ENCODE measurements at regions not wholly inside any gene's neighbourhood (a gene's known extent, or its start where the extent isn't known, plus 50 kb on each side); places are given as distances from the start of the nearest gene placed in this dataset.

DNA sequence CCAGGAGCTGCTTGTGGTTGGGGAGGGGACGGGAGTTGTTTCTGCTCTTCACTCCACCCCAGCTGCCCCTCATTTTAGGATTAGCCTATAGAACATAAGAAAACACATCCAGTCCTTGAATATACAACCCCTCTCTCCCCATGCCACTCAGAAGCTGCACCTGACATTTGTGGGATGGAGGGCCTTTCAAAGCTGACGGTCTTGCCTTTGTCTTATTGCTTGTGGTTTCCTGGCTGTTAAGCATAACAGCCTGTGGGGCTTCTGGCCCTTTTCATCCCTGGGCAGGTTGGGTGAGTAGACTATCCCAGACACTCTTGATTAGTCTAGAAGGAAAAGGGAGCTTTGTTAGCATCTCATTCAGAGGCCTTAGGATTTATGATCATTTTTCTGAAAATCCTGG is 407.6 kb upstream of the BOD1L1 start:
- no peak overlapping the region for H3K27ac Mint-ChIP-seq
- H3K27me3 Mint-ChIP-seq (ENCODE audit: low read depth) = no peaks in the 10 kb centered on the region
- intact Hi-C loops (cut with micrococcal nuclease) = no loop called here
- no peaks in the 10 kb centered on the region for H3K9me3 Mint-ChIP-seq
- no peak for DNase-seq (ENCODE audit: low spot score)
- H3K4me1 Mint-ChIP-seq (ENCODE audit: low read depth) = no peaks in the 10 kb centered on the region
- H3K36me3 Mint-ChIP-seq (ENCODE audit: low read depth) = no peaks in the 10 kb centered on the region
- H3K4me3 Mint-ChIP-seq (ENCODE audit: low read depth) = no peak overlapping the region

DNA sequence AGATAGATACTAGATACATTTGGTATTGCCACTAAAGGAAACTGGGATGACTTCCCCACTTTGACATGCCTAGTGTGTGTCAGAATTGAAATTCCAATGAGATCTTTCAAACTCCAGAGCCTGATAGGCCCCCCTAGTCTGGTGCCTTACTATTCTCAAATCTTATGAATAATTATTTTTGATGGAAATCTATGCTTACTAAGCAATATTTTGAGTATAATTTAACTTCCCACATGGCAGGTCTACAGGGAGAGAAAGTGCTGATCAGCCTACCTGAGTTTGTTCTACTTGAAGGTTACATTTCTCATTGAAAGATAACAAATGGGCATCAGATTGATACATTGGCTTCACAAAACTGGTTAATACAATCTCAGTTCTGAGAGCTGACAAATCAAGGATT is 415.7 kb upstream of the BOD1L1 start:
- H3K9me3 Mint-ChIP-seq = no peaks in the 10 kb centered on the region
- no peaks in the 10 kb centered on the region for H3K36me3 Mint-ChIP-seq (ENCODE audit: low read depth)
- H3K27ac Mint-ChIP-seq = no peak overlapping the region
- H3K27me3 Mint-ChIP-seq (ENCODE audit: low read depth) = no peaks in the 10 kb centered on the region
- intact Hi-C loops (cut with micrococcal nuclease) = no loop called here
- no peak overlapping the region for H3K4me3 Mint-ChIP-seq (ENCODE audit: low read depth)
- DNase-seq (ENCODE audit: low spot score) = no peak
- no peaks in the 10 kb centered on the region for H3K4me1 Mint-ChIP-seq (ENCODE audit: low read depth)

DNA sequence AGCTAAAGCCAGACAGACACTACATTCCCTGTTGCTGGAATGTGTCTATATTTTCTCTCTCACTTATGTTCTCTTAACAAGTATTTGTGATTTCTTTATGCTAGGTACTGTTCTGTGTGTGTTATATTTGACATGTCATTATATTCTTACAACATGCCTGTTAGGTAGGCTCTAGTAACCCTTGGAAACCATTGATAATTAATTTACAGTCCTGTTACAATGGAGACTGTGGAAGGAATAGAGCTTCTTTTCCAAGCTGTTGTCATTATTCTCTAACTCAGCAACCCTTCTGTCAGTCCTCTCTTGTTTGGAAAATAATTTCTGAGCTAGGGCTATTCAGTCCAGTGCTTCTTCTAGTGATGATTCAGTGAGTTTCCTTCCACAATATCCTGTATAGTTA is 419.1 kb upstream of the BOD1L1 start:
- Mint-ChIP-seq H3K4me1 (ENCODE audit: low read depth) (no peaks in the 10 kb centered on the region), H3K4me3 (ENCODE audit: low read depth) (no peak overlapping the region), H3K27ac (no peak overlapping the region), H3K27me3 (ENCODE audit: low read depth) (no peaks in the 10 kb centered on the region), H3K9me3 (no peaks in the 10 kb centered on the region), H3K36me3 (ENCODE audit: low read depth) (no peaks in the 10 kb centered on the region)
- DNase-seq (ENCODE audit: low spot score) = no peak
- intact Hi-C loops (cut with micrococcal nuclease) = no loop called here

DNA sequence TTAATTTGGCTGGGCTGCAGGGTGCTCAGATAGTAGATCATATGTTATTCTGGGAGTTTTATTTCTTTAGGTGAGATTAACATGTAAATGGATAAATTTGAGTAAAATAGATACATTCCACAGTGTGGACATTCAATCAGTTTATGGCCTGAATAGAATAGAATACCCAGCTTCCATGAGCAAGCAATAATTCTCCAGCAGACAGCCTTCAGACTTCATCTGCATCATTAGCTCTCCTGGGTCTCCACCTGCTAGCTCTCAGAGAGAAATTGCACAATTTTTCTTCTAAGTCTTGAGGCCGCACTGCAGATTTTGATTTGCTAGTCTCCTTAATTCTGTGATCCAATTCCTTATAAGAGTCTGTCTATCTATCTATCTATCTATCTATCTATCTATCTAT is 420.3 kb upstream of the BOD1L1 start:
- no peaks in the 10 kb centered on the region for H3K4me1 Mint-ChIP-seq (ENCODE audit: low read depth)
- no peak for DNase-seq (ENCODE audit: low spot score)
- no peaks in the 10 kb centered on the region for H3K27me3 Mint-ChIP-seq (ENCODE audit: low read depth)
- H3K4me3 Mint-ChIP-seq (ENCODE audit: low read depth) = no peak overlapping the region
- H3K36me3 Mint-ChIP-seq (ENCODE audit: low read depth) = no peaks in the 10 kb centered on the region
- intact Hi-C loops (cut with micrococcal nuclease) = no loop called here
- no peaks in the 10 kb centered on the region for H3K9me3 Mint-ChIP-seq
- H3K27ac Mint-ChIP-seq = no peak overlapping the region

DNA sequence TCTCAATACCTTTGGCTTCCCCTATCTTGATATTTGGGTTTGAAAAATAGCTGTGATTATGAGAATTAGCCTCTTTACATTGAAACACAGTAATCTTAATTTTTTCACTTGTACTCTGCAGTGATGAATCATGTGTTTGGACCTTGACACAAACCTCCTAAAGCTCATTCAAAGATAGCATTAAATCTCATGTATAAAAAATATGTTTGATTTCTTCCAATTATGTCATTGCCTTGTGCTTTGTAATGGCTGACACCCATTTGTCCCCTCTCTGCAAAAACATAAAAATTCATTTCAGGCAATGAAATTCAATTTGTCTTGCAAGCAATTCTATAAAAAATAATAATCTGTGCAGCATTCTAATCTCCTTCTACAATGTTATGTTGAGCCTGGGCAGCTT is 422.4 kb upstream of the BOD1L1 start:
- Mint-ChIP-seq H3K27ac (no peak overlapping the region), H3K27me3 (ENCODE audit: low read depth) (no peaks in the 10 kb centered on the region), H3K9me3 (no peaks in the 10 kb centered on the region), H3K4me1 (ENCODE audit: low read depth) (no peaks in the 10 kb centered on the region), H3K36me3 (ENCODE audit: low read depth) (no peaks in the 10 kb centered on the region), H3K4me3 (ENCODE audit: low read depth) (no peak overlapping the region)
- intact Hi-C loops (cut with micrococcal nuclease) = no loop called here
- no peak for DNase-seq (ENCODE audit: low spot score)

DNA sequence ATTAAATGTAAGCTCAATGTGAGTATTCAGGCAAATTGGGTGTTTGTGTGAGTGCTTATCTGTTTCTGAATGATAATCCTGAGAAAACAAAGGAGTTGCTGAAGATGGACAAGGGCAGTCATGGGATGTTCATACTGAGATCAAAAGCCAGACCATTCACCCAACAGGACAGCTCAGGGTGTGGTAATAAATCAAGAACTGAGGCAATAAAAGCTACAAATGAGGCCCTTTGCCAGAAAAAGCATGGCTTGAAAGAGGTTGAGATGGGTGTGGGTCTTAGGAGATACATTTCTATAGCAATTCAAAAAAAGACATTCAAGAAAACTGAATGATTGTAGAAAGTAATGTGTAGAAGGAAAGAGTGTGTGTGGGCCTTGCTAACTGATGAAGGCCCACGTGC is 425.8 kb upstream of the BOD1L1 start:
- peaks cover 5% of the 10 kb centered on the region for H3K9me3 Mint-ChIP-seq
- no peaks in the 10 kb centered on the region for H3K27me3 Mint-ChIP-seq (ENCODE audit: low read depth)
- no peak for DNase-seq (ENCODE audit: low spot score)
- no peak overlapping the region for H3K27ac Mint-ChIP-seq
- no peaks in the 10 kb centered on the region for H3K4me1 Mint-ChIP-seq (ENCODE audit: low read depth)
- H3K36me3 Mint-ChIP-seq (ENCODE audit: low read depth) = no peaks in the 10 kb centered on the region
- no peak overlapping the region for H3K4me3 Mint-ChIP-seq (ENCODE audit: low read depth)
- intact Hi-C loops (cut with micrococcal nuclease) = no loop called here

DNA sequence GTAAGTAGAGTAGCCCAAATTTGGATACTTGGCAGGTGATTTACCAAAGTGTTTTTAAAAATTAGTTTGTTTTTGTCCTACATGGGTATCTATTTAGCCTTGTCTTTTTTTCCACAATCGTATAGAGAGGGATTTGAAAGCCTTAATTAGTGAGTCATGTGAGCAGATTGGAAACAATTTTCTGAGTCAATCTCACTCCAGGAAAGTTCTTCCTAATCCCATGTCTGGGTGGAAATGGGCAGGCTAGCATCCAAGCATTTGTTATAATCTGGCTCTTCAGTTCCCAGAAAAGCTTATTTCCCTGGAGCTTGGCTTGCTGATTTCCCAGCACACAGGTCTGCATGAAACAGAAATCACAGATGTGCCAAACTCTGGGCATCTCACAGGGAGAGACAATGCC is 426.9 kb upstream of the BOD1L1 start:
- intact Hi-C loops (cut with micrococcal nuclease) = no loop called here
- Mint-ChIP-seq H3K27ac (no peak overlapping the region), H3K4me3 (ENCODE audit: low read depth) (no peak overlapping the region), H3K9me3 (peaks cover 5% of the 10 kb centered on the region), H3K4me1 (ENCODE audit: low read depth) (no peaks in the 10 kb centered on the region), H3K36me3 (ENCODE audit: low read depth) (no peaks in the 10 kb centered on the region), H3K27me3 (ENCODE audit: low read depth) (no peaks in the 10 kb centered on the region)
- DNase-seq (ENCODE audit: low spot score) = no peak

DNA sequence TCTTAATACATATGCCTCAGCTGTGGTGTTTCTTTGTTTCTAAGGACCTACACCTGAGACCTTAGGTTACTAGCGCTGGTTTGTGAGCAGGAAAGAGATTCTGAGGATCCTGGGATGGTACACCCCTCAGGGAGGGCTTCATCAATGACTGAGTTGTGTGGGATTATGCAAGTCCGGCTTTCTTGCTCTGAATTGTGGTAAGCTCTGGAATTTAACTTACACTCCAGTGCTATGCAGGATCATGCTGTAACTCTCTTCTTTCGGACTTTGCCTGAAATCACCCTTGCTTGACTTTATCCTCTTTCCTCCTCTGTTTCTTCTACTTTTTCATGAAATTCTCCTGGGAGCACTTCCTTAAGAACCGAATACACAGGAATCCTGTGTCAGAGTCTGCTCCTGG is 431.5 kb upstream of the BOD1L1 start:
- no peaks in the 10 kb centered on the region for H3K36me3 Mint-ChIP-seq (ENCODE audit: low read depth)
- H3K4me1 Mint-ChIP-seq (ENCODE audit: low read depth) = no peaks in the 10 kb centered on the region
- H3K4me3 Mint-ChIP-seq (ENCODE audit: low read depth) = no peak overlapping the region
- H3K27ac Mint-ChIP-seq = no peak overlapping the region
- DNase-seq (ENCODE audit: low spot score) = no peak
- H3K27me3 Mint-ChIP-seq (ENCODE audit: low read depth) = no peaks in the 10 kb centered on the region
- peaks cover 5% of the 10 kb centered on the region for H3K9me3 Mint-ChIP-seq
- intact Hi-C loops (cut with micrococcal nuclease) = no loop called here

DNA sequence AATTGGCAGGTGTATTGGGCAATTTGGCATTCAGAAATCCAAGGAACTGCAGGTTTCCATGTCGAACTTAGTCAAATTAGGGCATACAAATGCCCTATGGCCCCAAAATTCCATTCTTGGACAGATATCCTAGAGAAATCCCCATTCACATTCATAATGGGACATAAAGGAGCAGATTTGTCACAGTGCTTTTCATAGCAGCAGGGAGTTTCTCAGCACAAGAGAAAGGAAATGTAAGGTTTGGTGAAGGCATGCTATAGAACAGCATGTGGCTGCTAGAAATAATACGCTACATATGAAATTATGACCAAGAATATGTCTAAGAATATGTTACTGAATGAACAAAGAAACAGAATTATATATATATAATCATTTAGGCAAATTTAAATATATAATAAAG is 437.5 kb upstream of the BOD1L1 start:
- H3K36me3 Mint-ChIP-seq (ENCODE audit: low read depth) = no peaks in the 10 kb centered on the region
- H3K4me1 Mint-ChIP-seq (ENCODE audit: low read depth) = no peaks in the 10 kb centered on the region
- no peaks in the 10 kb centered on the region for H3K9me3 Mint-ChIP-seq
- no peak for DNase-seq (ENCODE audit: low spot score)
- intact Hi-C loops (cut with micrococcal nuclease) = no loop called here
- no peak overlapping the region for H3K27ac Mint-ChIP-seq
- H3K27me3 Mint-ChIP-seq (ENCODE audit: low read depth) = no peaks in the 10 kb centered on the region
- no peak overlapping the region for H3K4me3 Mint-ChIP-seq (ENCODE audit: low read depth)

DNA sequence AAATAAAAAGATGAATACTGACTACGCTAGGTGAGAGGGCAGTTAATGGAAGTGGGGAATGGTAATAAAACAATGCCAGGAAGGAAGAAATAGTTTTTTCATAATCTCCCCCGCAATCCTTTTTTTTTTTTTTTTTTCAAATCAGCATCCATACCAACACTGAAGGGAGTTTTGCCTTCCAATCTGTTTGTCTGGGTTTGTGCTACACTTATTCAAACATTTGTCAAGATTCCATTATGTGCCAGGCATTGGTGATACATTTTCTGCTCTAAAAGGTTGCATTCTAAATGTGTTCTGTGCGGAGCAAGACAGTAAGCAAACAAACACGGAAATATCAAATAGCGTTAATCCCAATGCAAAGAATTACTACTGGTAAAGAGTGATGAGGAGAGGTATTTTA is 437.9 kb upstream of the BOD1L1 start:
- Mint-ChIP-seq H3K4me3 (ENCODE audit: low read depth) (no peak overlapping the region), H3K9me3 (no peaks in the 10 kb centered on the region), H3K36me3 (ENCODE audit: low read depth) (no peaks in the 10 kb centered on the region), H3K4me1 (ENCODE audit: low read depth) (no peaks in the 10 kb centered on the region), H3K27ac (no peak overlapping the region), H3K27me3 (ENCODE audit: low read depth) (no peaks in the 10 kb centered on the region)
- no peak for DNase-seq (ENCODE audit: low spot score)
- intact Hi-C loops (cut with micrococcal nuclease) = no loop called here

DNA sequence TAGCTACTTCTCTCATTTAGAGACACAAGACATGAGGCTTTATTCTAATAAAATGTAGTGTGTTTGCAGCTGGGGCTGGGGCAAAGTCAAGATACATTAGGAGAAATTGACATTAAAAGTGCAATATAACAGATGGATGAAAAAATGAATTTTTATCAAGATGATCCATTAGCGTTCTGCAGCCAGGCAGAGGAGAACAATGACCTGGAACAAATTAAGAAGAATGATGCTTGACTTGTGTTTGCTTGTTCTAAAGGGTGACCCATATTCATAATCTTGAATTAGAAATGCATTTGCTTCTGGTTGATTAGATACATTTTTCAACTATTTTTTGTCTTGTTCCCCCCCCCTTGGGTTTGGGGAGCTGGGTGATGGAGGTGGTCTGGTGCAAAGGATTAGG is 439.5 kb upstream of the BOD1L1 start:
- no peak for DNase-seq (ENCODE audit: low spot score)
- Mint-ChIP-seq H3K4me1 (ENCODE audit: low read depth) (no peaks in the 10 kb centered on the region), H3K4me3 (ENCODE audit: low read depth) (no peak overlapping the region), H3K36me3 (ENCODE audit: low read depth) (no peaks in the 10 kb centered on the region), H3K27me3 (ENCODE audit: low read depth) (no peaks in the 10 kb centered on the region), H3K9me3 (peaks cover 6% of the 10 kb centered on the region), H3K27ac (no peak overlapping the region)
- intact Hi-C loops (cut with micrococcal nuclease) = no loop called here

DNA sequence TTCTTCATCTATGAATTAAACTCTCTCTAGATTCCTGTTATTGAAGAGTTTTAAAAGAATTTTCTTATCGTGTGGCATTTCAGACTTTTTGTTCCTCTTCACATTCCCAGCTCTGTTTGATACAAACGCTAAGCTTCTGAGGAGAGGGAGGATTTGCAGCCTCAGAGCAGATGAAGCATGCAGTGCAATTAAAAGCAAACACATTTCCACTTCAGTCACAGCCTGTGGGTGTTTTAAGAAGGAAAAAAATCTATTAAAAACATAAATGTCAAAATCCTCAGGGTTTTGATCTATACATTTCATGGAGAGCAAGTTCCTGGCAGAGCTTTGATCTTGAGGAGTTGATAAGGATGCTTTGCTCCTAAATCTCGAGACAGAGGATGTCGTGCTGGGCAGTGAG is 442.4 kb upstream of the BOD1L1 start:
- no peaks in the 10 kb centered on the region for H3K4me1 Mint-ChIP-seq (ENCODE audit: low read depth)
- peaks cover 25% of the 10 kb centered on the region for H3K9me3 Mint-ChIP-seq
- DNase-seq (ENCODE audit: low spot score) = no peak
- H3K4me3 Mint-ChIP-seq (ENCODE audit: low read depth) = no peak overlapping the region
- H3K36me3 Mint-ChIP-seq (ENCODE audit: low read depth) = no peaks in the 10 kb centered on the region
- intact Hi-C loops (cut with micrococcal nuclease) = no loop called here
- no peak overlapping the region for H3K27ac Mint-ChIP-seq
- H3K27me3 Mint-ChIP-seq (ENCODE audit: low read depth) = no peaks in the 10 kb centered on the region

DNA sequence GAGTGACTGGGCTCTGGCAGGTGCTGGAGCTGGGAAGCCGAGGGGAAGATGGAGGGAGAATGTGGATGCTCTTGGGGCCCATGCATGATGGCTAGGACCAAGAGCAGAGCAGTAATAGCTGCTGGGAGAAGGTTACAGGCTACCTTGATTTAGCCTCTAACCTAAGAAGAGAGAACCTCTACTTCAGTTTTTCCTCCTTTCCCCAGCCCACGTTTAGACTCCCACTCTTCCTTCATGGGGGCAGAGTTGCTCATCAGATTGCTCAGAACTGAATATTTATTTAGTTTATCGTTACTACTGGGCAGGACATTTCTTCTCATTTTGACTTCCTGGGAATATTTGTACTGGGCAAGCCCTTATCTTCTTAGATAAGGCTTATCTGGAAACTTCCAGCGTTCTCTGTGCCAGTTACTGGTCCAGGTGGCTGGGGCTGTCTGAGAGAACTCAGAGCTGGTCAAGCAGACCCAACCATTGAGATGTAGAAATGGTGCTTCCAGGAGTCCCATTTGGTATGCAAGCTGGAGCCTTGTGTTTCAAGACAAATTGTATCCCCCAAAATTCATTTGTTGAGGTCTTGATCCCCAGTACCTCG is 442.9 kb upstream of the BOD1L1 start:
- intact Hi-C loops (cut with micrococcal nuclease) = no loop called here
- no peak for DNase-seq (ENCODE audit: low spot score)
- Mint-ChIP-seq H3K27ac (no peak overlapping the region), H3K27me3 (ENCODE audit: low read depth) (no peaks in the 10 kb centered on the region), H3K4me1 (ENCODE audit: low read depth) (no peaks in the 10 kb centered on the region), H3K9me3 (peaks cover 28% of the 10 kb centered on the region), H3K4me3 (ENCODE audit: low read depth) (no peak overlapping the region), H3K36me3 (ENCODE audit: low read depth) (no peaks in the 10 kb centered on the region)

DNA sequence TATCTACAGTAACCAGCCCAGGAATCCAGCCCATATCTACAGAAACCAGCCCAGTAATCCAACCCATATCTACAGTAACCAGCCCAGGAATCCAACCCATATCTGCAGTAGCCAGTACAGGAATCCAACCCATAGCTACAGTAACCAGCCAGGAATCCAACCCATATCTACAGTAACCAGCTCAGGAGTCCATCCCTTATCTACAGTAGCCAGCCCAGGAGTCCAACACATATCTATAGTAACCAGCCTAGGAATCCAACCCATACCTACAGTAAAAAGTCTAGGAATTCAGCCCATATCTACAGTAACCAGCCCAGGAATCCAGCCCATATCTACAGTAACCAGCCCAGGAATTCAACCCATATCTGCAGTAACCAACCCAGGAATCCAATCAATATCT is 445.0 kb upstream of the BOD1L1 start:
- intact Hi-C loops (cut with micrococcal nuclease) = no loop called here
- no peak for DNase-seq (ENCODE audit: low spot score)

More for the DNA sequence above, 445.0 kb upstream of the BOD1L1 start:
- Mint-ChIP-seq H3K4me1 (ENCODE audit: low read depth) (no peaks in the 10 kb centered on the region), H3K27ac (no peak overlapping the region), H3K4me3 (ENCODE audit: low read depth) (no peak overlapping the region), H3K27me3 (ENCODE audit: low read depth) (no peaks in the 10 kb centered on the region), H3K9me3 (peaks cover 28% of the 10 kb centered on the region), H3K36me3 (ENCODE audit: low read depth) (no peaks in the 10 kb centered on the region)
